B cell (primary cell): ENCODE measurements at regions not wholly inside any gene's neighbourhood (a gene's known extent, or its start where the extent isn't known, plus 50 kb on each side); places are given as distances from the start of the nearest gene placed in this dataset.

ENCODE experiments used
- EZH2 ChIP-seq: IDR thresholded peaks from 2 replicates; pipeline ENCODE4 v1.6.1; 2012; ENCODE audit warnings: borderline replicate concordance, low read depth, mild to moderate bottlenecking, moderate library complexity, low read length; ENCODE audit not compliant: insufficient read depth, poor library complexity, severe bottlenecking
- TF ChIP-seq, protein P1 (sequence below): fragments of 200-600 bp; IDR thresholded peaks from one replicate; pipeline ENCODE4 v1.8.0; 2022; ENCODE audit warnings: antibody characterized with exemption, mild to moderate bottlenecking

GRCh38 chr12:131442337-131442918 is 268.5 kb upstream of the SFSWAP start:
- TF ChIP-seq, protein P1, sequence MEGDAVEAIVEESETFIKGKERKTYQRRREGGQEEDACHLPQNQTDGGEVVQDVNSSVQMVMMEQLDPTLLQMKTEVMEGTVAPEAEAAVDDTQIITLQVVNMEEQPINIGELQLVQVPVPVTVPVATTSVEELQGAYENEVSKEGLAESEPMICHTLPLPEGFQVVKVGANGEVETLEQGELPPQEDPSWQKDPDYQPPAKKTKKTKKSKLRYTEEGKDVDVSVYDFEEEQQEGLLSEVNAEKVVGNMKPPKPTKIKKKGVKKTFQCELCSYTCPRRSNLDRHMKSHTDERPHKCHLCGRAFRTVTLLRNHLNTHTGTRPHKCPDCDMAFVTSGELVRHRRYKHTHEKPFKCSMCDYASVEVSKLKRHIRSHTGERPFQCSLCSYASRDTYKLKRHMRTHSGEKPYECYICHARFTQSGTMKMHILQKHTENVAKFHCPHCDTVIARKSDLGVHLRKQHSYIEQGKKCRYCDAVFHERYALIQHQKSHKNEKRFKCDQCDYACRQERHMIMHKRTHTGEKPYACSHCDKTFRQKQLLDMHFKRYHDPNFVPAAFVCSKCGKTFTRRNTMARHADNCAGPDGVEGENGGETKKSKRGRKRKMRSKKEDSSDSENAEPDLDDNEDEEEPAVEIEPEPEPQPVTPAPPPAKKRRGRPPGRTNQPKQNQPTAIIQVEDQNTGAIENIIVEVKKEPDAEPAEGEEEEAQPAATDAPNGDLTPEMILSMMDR = no peak
- no peak for TF ChIP-seq EZH2
